Glutamatergic neuron (in vitro differentiated cells): ENCODE measurements at regions not wholly inside any gene's neighbourhood (a gene's known extent, or its start where the extent isn't known, plus 50 kb on each side); places are given as distances from the start of the nearest gene placed in this dataset.

Experiments
- DNase-seq: peaks from one replicate; pipeline ENCODE4 v3.0.0; 2022
- H3K27ac Mint-ChIP-seq: one replicate; pipeline ENCODE4 v1.8.0; 2020; ENCODE audit warnings: mild to moderate bottlenecking, mixed read lengths, inconsistent platforms; ENCODE audit not compliant: unreplicated experiment
- H3K27me3 Mint-ChIP-seq: one replicate; pipeline ENCODE4 v1.8.0; 2020; ENCODE audit warnings: mild to moderate bottlenecking, moderate library complexity, mixed read lengths, inconsistent platforms; ENCODE audit not compliant: unreplicated experiment
- H3K36me3 Mint-ChIP-seq: one replicate; pipeline ENCODE4 v1.8.0; 2020; ENCODE audit warnings: mild to moderate bottlenecking, mixed read lengths, inconsistent platforms; ENCODE audit not compliant: unreplicated experiment
- H3K4me1 Mint-ChIP-seq: one replicate; pipeline ENCODE4 v1.8.0; 2020; ENCODE audit warnings: mild to moderate bottlenecking, low read depth, mixed read lengths, inconsistent platforms; ENCODE audit not compliant: unreplicated experiment
- H3K4me3 Mint-ChIP-seq: one replicate; pipeline ENCODE4 v1.8.0; 2020; ENCODE audit warnings: mild to moderate bottlenecking, mixed read lengths, inconsistent platforms; ENCODE audit not compliant: unreplicated experiment
- H3K9me3 Mint-ChIP-seq: one replicate; pipeline ENCODE4 v1.8.0; 2020; ENCODE audit warnings: mild to moderate bottlenecking, moderate library complexity, mixed read lengths, inconsistent platforms; ENCODE audit not compliant: unreplicated experiment
- CTCF ChIP-seq: fragments of 200-600 bp; sonication (generic); IDR thresholded peaks from one replicate; pipeline ENCODE4 v1.5.0; 2021; ENCODE audit not compliant: partially characterized antibody, unreplicated experiment

- TF ChIP-seq CTCF, result no peak
- H3K4me3 Mint-ChIP-seq, result no peak overlapping the region
- no peak for DNase-seq
Measured at GRCh38 chr10:121240011-121240410, 358.2 kb downstream of the FGFR2 start.

GRCh38 chr10:121240556-121240955, 357.7 kb downstream of the FGFR2 start:
- Mint-ChIP-seq H3K27me3 (peaks cover 2% of the 10 kb centered on the region), H3K4me1 (no peaks in the 10 kb centered on the region), H3K9me3 (peaks cover 2% of the 10 kb centered on the region), H3K4me3 (no peak overlapping the region), H3K27ac (no peak overlapping the region), H3K36me3 (no peaks in the 10 kb centered on the region)
- no peak for TF ChIP-seq CTCF
- no peak for DNase-seq

More at GRCh38 chr10:121240011-121240410, 358.2 kb downstream of the FGFR2 start:
- H3K27ac Mint-ChIP-seq, result no peak overlapping the region
- no peaks in the 10 kb centered on the region for H3K4me1 Mint-ChIP-seq
- peaks cover 2% of the 10 kb centered on the region for H3K27me3 Mint-ChIP-seq
- H3K36me3 Mint-ChIP-seq, result no peaks in the 10 kb centered on the region
- peaks cover 2% of the 10 kb centered on the region for H3K9me3 Mint-ChIP-seq

- no peak overlapping the region for H3K4me3 Mint-ChIP-seq
- no peaks in the 10 kb centered on the region for H3K4me1 Mint-ChIP-seq
- TF ChIP-seq CTCF, result no peak
- no peaks in the 10 kb centered on the region for H3K27me3 Mint-ChIP-seq
- H3K27ac Mint-ChIP-seq, result no peak overlapping the region
- H3K9me3 Mint-ChIP-seq, result peaks cover 2% of the 10 kb centered on the region
- no peak for DNase-seq
- H3K36me3 Mint-ChIP-seq, result no peaks in the 10 kb centered on the region
Measured at GRCh38 chr10:121241337-121241736, 356.9 kb downstream of the FGFR2 start.

GRCh38 chr10:121242741-121243608, 355.3 kb downstream of the FGFR2 start:
- no peaks in the 10 kb centered on the region for H3K4me1 Mint-ChIP-seq

More at GRCh38 chr10:121242741-121243608, 355.3 kb downstream of the FGFR2 start:
- no peak for DNase-seq
- Mint-ChIP-seq H3K27ac (no peak overlapping the region), H3K36me3 (no peaks in the 10 kb centered on the region), H3K27me3 (no peaks in the 10 kb centered on the region), H3K9me3 (peaks cover 2% of the 10 kb centered on the region), H3K4me3 (no peak overlapping the region)
- TF ChIP-seq CTCF, result no peak
